ENCODE measurements at regions not wholly inside any gene's neighbourhood (a gene's known extent, or its start where the extent isn't known, plus 50 kb on each side); places are given as distances from the start of the nearest gene placed in this dataset.

DNA sequence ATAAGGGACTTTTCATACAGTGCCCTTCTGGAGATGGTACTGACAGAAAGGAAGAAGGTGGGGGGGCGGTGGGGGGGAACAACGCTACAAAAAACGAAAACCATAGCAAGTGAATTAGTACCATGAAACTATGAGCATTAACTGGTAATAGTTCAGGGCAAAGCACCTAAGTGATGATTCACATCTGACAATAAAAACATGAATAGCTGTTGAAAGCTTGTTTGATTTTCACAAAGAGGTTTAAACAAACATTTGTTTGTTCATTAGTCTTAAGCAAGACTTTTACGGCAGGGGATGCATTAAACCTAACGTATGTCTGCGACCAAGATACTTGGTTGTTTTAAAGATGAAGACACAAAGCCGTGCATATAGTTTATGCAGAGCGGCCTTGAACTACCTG lies 177.5 kb downstream of the LMO4 start:
- TF ChIP-seq, protein P1, sequence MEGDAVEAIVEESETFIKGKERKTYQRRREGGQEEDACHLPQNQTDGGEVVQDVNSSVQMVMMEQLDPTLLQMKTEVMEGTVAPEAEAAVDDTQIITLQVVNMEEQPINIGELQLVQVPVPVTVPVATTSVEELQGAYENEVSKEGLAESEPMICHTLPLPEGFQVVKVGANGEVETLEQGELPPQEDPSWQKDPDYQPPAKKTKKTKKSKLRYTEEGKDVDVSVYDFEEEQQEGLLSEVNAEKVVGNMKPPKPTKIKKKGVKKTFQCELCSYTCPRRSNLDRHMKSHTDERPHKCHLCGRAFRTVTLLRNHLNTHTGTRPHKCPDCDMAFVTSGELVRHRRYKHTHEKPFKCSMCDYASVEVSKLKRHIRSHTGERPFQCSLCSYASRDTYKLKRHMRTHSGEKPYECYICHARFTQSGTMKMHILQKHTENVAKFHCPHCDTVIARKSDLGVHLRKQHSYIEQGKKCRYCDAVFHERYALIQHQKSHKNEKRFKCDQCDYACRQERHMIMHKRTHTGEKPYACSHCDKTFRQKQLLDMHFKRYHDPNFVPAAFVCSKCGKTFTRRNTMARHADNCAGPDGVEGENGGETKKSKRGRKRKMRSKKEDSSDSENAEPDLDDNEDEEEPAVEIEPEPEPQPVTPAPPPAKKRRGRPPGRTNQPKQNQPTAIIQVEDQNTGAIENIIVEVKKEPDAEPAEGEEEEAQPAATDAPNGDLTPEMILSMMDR (conservative IDR thresholded peaks at IDR 0.05; ENCODE audit: low read depth, low read length), result no peak
- TF ChIP-seq EZH2phosphoT487 (IDR thresholded peaks at IDR 0.05; ENCODE audit: borderline replicate concordance, low read length) (no peak), EZH2 (IDR thresholded peaks at IDR 0.05; ENCODE audit: low read length, unreplicated experiment) (no peak)

Data from PC-3 (cell line).